B cell (primary cell): ENCODE measurements at regions not wholly inside any gene's neighbourhood (a gene's known extent, or its start where the extent isn't known, plus 50 kb on each side); places are given as distances from the start of the nearest gene placed in this dataset.

Source experiments
- ATAC-seq: fragments of 200-7000 bp; cut with Tn5 transposase; one replicate; pipeline ENCODE4 v1.10.0; 2021; ENCODE audit warnings: low read depth, mild to moderate bottlenecking, moderate number of reproducible peaks, moderate library complexity
- CTCF ChIA-PET: fragments of 350-600 bp; sonication (Branson Sonifier 250); formaldehyde crosslinking; loops from one replicate; lab custom pipeline; 2021; ENCODE audit warnings: antibody characterized with exemption, inconsistent platforms; lab: Charles Lee
- POLR2A ChIA-PET: fragments of 350-600 bp; sonication (Branson Sonifier 250); formaldehyde crosslinking; loops from one replicate; lab custom pipeline; 2021; ENCODE audit warnings: antibody characterized with exemption; lab: Charles Lee
- DNase-seq: peaks from one replicate; pipeline ENCODE4 v3.0.0; 2013
- H2AFZ ChIP-seq: 2 replicates; pipeline ENCODE4 v1.6.1; 2012; ENCODE audit warnings: mild to moderate bottlenecking, low read depth, low read length; ENCODE audit not compliant: insufficient read depth, poor library complexity, severe bottlenecking
- H3K27ac ChIP-seq, 2 donors: 1 replicate in 1 of 2; 2 replicates in 1 of 2; pipeline ENCODE4 v1.5.1; 2012 to 2013; ENCODE audit warnings: low read length in 2 of 2, mild to moderate bottlenecking in 2 of 2, moderate library complexity in 1 of 2
- H3K27me3 ChIP-seq, 4 experiments: fragments of 200-600 bp in 1 of 4; sonication (generic) in 1 of 4; replicated peaks in 1 of 4; 1 replicate in 2 of 4; 2 replicates in 2 of 4; pipeline versions ENCODE4 v1.6.1 to v1.7.0; 2013 to 2016; ENCODE audit warnings: low read length in 3 of 4, mild to moderate bottlenecking in 2 of 4, mixed read lengths in 1 of 4, moderate library complexity in 1 of 4; ENCODE audit not compliant: insufficient read depth in 4 of 4, control insufficient read depth in 3 of 4; ENCODE audit errors: control extremely low read depth in 1 of 4
- H3K36me3 ChIP-seq, 2 experiments: replicated peaks in 1 of 2; 1 replicate in 1 of 2; 2 replicates in 1 of 2; pipeline versions ENCODE4 v1.6.1 to v1.7.1; 2013; ENCODE audit warnings: low read length in 1 of 2; ENCODE audit not compliant: insufficient read depth in 2 of 2, control insufficient read depth in 1 of 2; ENCODE audit errors: control extremely low read depth in 1 of 2, extremely low read depth in 1 of 2
- H3K4me1 ChIP-seq, 2 donors: fragments of 200-600 bp in 1 of 2; sonication (generic) in 1 of 2; 1 replicate in 1 of 2; 2 replicates in 1 of 2; pipeline versions ENCODE4 v1.5.1 to v1.6.1; 2013 to 2017; ENCODE audit warnings: low read length in 2 of 2; ENCODE audit not compliant: control insufficient read depth in 2 of 2, insufficient read depth in 2 of 2
- H3K4me2 ChIP-seq: replicated peaks from 2 replicates; pipeline ENCODE3; 2012; ENCODE audit warnings: mild to moderate bottlenecking, low read depth, low read length; ENCODE audit not compliant: poor library complexity, severe bottlenecking
- H3K4me3 ChIP-seq, 5 experiments: fragments of 200-600 bp in 1 of 5; sonication (generic) in 1 of 5; 1 replicate in 3 of 5; 2 replicates in 2 of 5; pipeline versions ENCODE4 v1.5.1 to v1.7.0; 2011 to 2016; ENCODE audit warnings: low read length in 4 of 5, mild to moderate bottlenecking in 4 of 5, low read depth in 2 of 5, control low read depth in 1 of 5, moderate library complexity in 1 of 5; ENCODE audit not compliant: insufficient read depth in 1 of 5; ENCODE audit errors: control extremely low read depth in 1 of 5, extremely low read depth in 1 of 5
- H3K79me2 ChIP-seq: fragments of 200-600 bp; sonication (generic); one replicate; pipeline ENCODE4 v1.6.0; 2016; ENCODE audit warnings: low read length; ENCODE audit not compliant: control insufficient read depth, insufficient read depth
- H3K9ac ChIP-seq: fragments of 200-600 bp; sonication (generic); 2 replicates; pipeline ENCODE4 v1.6.1; 2017; ENCODE audit warnings: mild to moderate bottlenecking, low read length, moderate library complexity
- H3K9me3 ChIP-seq, 3 donors: one replicate each; pipeline versions ENCODE4 v1.6.1 to v1.7.1; 2013; ENCODE audit warnings: low read length in 2 of 3; ENCODE audit not compliant: control insufficient read depth in 2 of 3, insufficient read depth in 1 of 3; ENCODE audit errors: control extremely low read depth in 1 of 3
- H4K20me1 ChIP-seq: 2 replicates; pipeline ENCODE4 v1.6.0; 2012; ENCODE audit warnings: mild to moderate bottlenecking, low read length; ENCODE audit not compliant: insufficient read depth, control insufficient read depth, poor library complexity, severe bottlenecking
- H3K27ac Mint-ChIP-seq: one replicate; pipeline ENCODE4 v1.8.0; 2021; ENCODE audit warnings: mixed read lengths
- H3K27me3 Mint-ChIP-seq: one replicate; pipeline ENCODE4 v1.8.0; 2021; ENCODE audit warnings: mixed read lengths
- H3K4me1 Mint-ChIP-seq: one replicate; pipeline ENCODE4 v1.8.0; 2021; ENCODE audit warnings: mixed read lengths
- H3K4me3 Mint-ChIP-seq: one replicate; pipeline ENCODE4 v1.8.0; 2021; ENCODE audit warnings: mixed read lengths
- H3K9me3 Mint-ChIP-seq: one replicate; pipeline ENCODE4 v1.8.0; 2022; ENCODE audit warnings: mixed read lengths; ENCODE audit not compliant: insufficient read depth
- EZH2 ChIP-seq: IDR thresholded peaks from 2 replicates; pipeline ENCODE4 v1.6.1; 2012; ENCODE audit warnings: borderline replicate concordance, low read depth, mild to moderate bottlenecking, moderate library complexity, low read length; ENCODE audit not compliant: insufficient read depth, poor library complexity, severe bottlenecking
- WGBS: methylation state at CpG from one replicate; pipeline ENCODE4 v1.1.5; 2013; ENCODE audit warnings: missing lambda C conversion rate; ENCODE audit not compliant: insufficient coverage; 5-methylcytosine and 5-hydroxymethylcytosine counted together
- intact Hi-C: fragments of 100-400 bp; cut with micrococcal nuclease; formaldehyde crosslinking; loops from one replicate; pipeline ENCODE4 v1.10.0; 2022
- TF ChIP-seq, protein P1 (sequence below): fragments of 200-600 bp; IDR thresholded peaks from one replicate; pipeline ENCODE4 v1.8.0; 2022; ENCODE audit warnings: antibody characterized with exemption, mild to moderate bottlenecking

DNA sequence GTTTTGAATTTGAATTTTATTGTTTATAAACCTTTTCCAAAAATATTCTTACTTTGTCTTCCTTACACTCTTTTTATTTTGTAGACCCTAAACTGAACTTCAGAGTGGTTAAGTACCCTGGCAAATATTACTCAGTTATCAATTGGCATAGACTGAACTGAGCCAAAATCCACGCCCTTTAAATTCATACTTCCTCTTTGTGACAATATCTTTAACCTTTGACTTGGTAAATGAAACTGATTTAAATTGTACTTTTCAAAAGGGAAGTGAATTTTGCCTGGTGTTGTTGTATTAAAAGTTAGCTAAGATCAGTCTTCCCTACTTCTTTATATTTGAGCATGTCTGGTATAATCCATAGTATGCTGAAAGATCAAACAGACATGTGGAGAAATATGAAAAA is 184.3 kb upstream of the USP15 start:
- Histone ChIP-seq H3K27ac (no peak overlapping the region), H3K4me1 (no peaks in the 10 kb centered on the region), H3K4me3 (no peak overlapping the region), H3K79me2 (no peaks in the 10 kb centered on the region), H3K4me2 (no peak overlapping the region), H3K9ac (no peak overlapping the region), H3K36me3 (no peaks in the 10 kb centered on the region), H3K27me3 (no peaks in the 10 kb centered on the region), H3K9me3 (no peaks in the 10 kb centered on the region), H4K20me1 (no peaks in the 10 kb centered on the region), H2AFZ (no peak overlapping the region)
- Mint-ChIP-seq H3K4me3 (no peak overlapping the region), H3K9me3 (no peaks in the 10 kb centered on the region), H3K27me3 (no peaks in the 10 kb centered on the region), H3K4me1 (peaks cover 4% of the 10 kb centered on the region), H3K27ac (no peak overlapping the region)
- WGBS = no CpG with 5 or more reads among the region's 1 CpG
- ATAC-seq (no peak), DNase-seq (no peak)
- ChIA-PET CTCF (no interaction called here), POLR2A (no interaction called here)
- intact Hi-C loops = no loop called here
- no peak for TF ChIP-seq EZH2
- TF ChIP-seq, protein P1, sequence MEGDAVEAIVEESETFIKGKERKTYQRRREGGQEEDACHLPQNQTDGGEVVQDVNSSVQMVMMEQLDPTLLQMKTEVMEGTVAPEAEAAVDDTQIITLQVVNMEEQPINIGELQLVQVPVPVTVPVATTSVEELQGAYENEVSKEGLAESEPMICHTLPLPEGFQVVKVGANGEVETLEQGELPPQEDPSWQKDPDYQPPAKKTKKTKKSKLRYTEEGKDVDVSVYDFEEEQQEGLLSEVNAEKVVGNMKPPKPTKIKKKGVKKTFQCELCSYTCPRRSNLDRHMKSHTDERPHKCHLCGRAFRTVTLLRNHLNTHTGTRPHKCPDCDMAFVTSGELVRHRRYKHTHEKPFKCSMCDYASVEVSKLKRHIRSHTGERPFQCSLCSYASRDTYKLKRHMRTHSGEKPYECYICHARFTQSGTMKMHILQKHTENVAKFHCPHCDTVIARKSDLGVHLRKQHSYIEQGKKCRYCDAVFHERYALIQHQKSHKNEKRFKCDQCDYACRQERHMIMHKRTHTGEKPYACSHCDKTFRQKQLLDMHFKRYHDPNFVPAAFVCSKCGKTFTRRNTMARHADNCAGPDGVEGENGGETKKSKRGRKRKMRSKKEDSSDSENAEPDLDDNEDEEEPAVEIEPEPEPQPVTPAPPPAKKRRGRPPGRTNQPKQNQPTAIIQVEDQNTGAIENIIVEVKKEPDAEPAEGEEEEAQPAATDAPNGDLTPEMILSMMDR = no peak

DNA sequence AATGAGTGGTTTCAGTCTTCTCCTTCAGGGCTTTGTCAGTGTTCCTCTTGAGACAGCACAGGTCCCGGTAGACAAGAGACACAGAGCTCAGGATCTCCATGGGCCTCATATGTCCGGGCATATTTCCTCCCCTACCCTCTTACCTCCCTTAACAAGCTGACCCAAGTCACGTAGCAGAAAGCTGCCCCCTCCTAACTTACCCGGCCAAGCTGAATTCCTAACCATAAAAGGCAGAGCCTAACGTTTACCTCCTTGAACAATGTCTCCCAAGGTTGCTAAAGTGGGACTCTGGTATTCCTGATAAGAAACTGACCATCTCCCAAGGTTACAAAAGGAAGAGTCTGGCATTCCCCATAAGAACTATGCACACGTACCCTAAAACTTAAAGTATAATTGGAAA is 182.2 kb upstream of the USP15 start:
- intact Hi-C loops = no loop called here
- H2AFZ ChIP-seq = no peak overlapping the region
- H3K9me3 ChIP-seq = no peaks in the 10 kb centered on the region
- H3K4me1 ChIP-seq = no peaks in the 10 kb centered on the region
- ChIA-PET POLR2A (no interaction called here), CTCF (interaction anchor here (1.8 kb wide), 1 partner anchor 49 kb away, joined by 3 read pairs; no protein-coding TSS in a partner anchor)
- Mint-ChIP-seq H3K27ac (no peak overlapping the region), H3K9me3 (no peaks in the 10 kb centered on the region), H3K27me3 (no peaks in the 10 kb centered on the region), H3K4me3 (no peak overlapping the region), H3K4me1 (peaks cover 4% of the 10 kb centered on the region)
- DNase-seq = no peak
- no peak overlapping the region for H3K4me2 ChIP-seq
- H3K4me3 ChIP-seq = no peak overlapping the region
- TF ChIP-seq, protein P1 = no peak
- no peak for TF ChIP-seq EZH2
- WGBS = 83% methylated on average over 2 of the region's 6 CpGs
- no peak for ATAC-seq
- H3K9ac ChIP-seq = no peak overlapping the region
- H3K27me3 ChIP-seq = no peaks in the 10 kb centered on the region
- H3K36me3 ChIP-seq = no peaks in the 10 kb centered on the region
- H3K79me2 ChIP-seq = no peaks in the 10 kb centered on the region
- H4K20me1 ChIP-seq = no peaks in the 10 kb centered on the region
- H3K27ac ChIP-seq = no peak overlapping the region
